ENCODE measurements at regions not wholly inside any gene's neighbourhood (a gene's known extent, or its start where the extent isn't known, plus 50 kb on each side); places are given as distances from the start of the nearest gene placed in this dataset.

DNA sequence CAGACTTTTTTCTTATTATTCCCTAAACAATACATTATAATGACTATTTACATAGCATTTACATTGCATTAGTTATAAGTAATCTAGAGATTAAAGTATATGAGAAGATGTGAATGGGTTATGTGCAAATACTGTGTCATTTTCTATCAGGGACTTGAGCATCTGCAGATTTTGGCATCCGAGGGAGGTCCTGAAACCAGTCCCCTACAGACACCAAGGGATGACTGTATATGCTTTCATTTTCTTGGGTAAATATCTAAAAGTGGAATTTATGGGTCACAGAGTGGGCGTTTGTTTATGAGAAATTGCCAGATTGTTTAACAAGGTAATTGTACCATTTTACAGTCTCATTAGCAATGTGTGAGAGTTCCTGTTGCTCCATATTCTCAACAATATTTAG lies 454.5 kb upstream of the API5 start (continued):
- no peak for TF ChIP-seq EEA1 (CRISPR knock-in tag; IDR thresholded peaks at IDR 0.05; ENCODE audit: borderline replicate concordance)
- no peak for TF ChIP-seq ZNF619 (CRISPR knock-in tag; IDR thresholded peaks at IDR 0.05)
- TF ChIP-seq, protein P1, sequence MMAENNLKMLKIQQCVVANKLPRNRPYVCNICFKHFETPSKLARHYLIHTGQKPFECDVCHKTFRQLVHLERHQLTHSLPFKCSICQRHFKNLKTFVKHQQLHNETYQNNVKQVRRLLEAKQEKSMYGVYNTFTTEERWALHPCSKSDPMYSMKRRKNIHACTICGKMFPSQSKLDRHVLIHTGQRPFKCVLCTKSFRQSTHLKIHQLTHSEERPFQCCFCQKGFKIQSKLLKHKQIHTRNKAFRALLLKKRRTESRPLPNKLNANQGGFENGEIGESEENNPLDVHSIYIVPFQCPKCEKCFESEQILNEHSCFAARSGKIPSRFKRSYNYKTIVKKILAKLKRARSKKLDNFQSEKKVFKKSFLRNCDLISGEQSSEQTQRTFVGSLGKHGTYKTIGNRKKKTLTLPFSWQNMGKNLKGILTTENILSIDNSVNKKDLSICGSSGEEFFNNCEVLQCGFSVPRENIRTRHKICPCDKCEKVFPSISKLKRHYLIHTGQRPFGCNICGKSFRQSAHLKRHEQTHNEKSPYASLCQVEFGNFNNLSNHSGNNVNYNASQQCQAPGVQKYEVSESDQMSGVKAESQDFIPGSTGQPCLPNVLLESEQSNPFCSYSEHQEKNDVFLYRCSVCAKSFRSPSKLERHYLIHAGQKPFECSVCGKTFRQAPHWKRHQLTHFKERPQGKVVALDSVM (CRISPR knock-in tag; IDR thresholded peaks at IDR 0.05), result no peak
- TF ChIP-seq LCORL (IDR thresholded peaks at IDR 0.05), result no peak
- TF ChIP-seq LCORL (CRISPR knock-in tag; IDR thresholded peaks at IDR 0.05), result no peak
- TF ChIP-seq, protein P2, sequence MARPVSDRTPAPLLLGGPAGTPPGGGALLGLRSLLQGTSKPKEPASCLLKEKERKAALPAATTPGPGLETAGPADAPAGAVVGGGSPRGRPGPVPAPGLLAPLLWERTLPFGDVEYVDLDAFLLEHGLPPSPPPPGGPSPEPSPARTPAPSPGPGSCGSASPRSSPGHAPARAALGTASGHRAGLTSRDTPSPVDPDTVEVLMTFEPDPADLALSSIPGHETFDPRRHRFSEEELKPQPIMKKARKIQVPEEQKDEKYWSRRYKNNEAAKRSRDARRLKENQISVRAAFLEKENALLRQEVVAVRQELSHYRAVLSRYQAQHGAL (CRISPR knock-in tag; IDR thresholded peaks at IDR 0.05; ENCODE audit: not compliant biosample characterization), result no peak
- no peak for TF ChIP-seq ZNF780A (CRISPR knock-in tag; IDR thresholded peaks at IDR 0.05)
- TF ChIP-seq ZNF282 (IDR thresholded peaks at IDR 0.05; ENCODE audit: partially characterized antibody), result no peak
- TF ChIP-seq HNRNPK (IDR thresholded peaks at IDR 0.05; ENCODE audit: low read depth, low read length, poor library complexity, severe bottlenecking), result no peak

DNA sequence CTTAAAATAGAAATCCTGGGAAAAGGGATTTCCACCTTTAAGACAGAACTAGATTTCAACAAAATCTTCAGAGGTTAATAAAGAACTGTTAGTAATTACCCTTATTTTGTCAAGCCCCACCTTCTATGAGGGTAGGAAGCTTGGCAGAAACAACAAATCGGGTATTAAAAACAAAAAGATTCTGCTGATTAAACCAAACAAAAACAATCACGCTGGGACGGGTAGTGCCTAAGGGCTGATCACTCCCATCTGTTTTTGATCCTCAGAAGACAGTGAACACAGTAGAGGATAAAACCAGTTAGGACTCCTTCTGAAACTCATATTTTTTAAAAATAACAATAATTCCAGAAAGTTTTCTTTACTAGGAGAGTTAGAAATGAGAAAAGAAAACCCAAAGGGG lies 441.3 kb upstream of the API5 start:
- Histone ChIP-seq H2AFZ (ENCODE audit: low read length) (no peak overlapping the region), H3K4me3 (replicated peaks in 1 of 3; ENCODE audit: insufficient read depth in 1 of 3, low read depth in 2 of 3, low read length in 3 of 3) (no peak overlapping the region), H3K4me2 (ENCODE audit: low read depth, low read length) (no peak overlapping the region), H3K27me3 (ENCODE audit: control insufficient read depth in 1 of 2, insufficient read depth in 2 of 2, low read length in 2 of 2) (no peaks in the 10 kb centered on the region), H4K20me1 (ENCODE audit: insufficient read depth, low read length) (no peaks in the 10 kb centered on the region), H3K4me1 (ENCODE audit: insufficient read depth, low read length) (no peaks in the 10 kb centered on the region), H3K36me3 (replicated peaks in 1 of 2; ENCODE audit: control insufficient read depth in 1 of 2, insufficient read depth in 2 of 2, low read length in 2 of 2) (no peaks in the 10 kb centered on the region), H3K27ac (ENCODE audit: extremely low read length, insufficient read depth, low read length) (no peak overlapping the region), H3K79me2 (ENCODE audit: insufficient read depth, low read length) (no peaks in the 10 kb centered on the region), H3K9me3 (ENCODE audit: low read length) (no peaks in the 10 kb centered on the region), H3K9ac (ENCODE audit: insufficient read depth, low read depth, low read length) (no peak overlapping the region)
- POLR2A ChIA-PET, result no interaction called here
- intact Hi-C loops (cut with micrococcal nuclease; ENCODE audit: unreplicated experiment) (no loop called here), in situ Hi-C loops (cut with HindIII; ENCODE audit: extremely low pct_ligation_motif_present, low pct_unique_long_range_greater_than_20kb) (no loop called here)
- WGBS (ENCODE audit: low lambda C conversion rate), result 2% methylated on average over 3 of the region's 3 CpGs
- DNase-seq (ENCODE audit: low spot score) (no peak), FAIRE-seq (no peak), ATAC-seq (no peak)
- BruUV-seq (replicated peaks), result no TSS peak
- CTCF ChIA-PET (ENCODE audit: low intra/inter-chr PET ratio, low total read pairs), result no interaction called here
- TF ChIP-seq, protein P3, sequence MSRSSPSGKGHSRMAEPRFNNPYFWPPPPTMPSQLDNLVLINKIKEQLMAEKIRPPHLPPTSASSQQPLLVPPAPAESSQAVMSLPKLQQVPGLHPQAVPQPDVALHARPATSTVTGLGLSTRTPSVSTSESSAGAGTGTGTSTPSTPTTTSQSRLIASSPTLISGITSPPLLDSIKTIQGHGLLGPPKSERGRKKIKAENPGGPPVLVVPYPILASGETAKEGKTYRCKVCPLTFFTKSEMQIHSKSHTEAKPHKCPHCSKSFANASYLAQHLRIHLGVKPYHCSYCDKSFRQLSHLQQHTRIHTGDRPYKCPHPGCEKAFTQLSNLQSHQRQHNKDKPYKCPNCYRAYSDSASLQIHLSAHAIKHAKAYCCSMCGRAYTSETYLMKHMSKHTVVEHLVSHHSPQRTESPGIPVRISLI (CRISPR knock-in tag; IDR thresholded peaks at IDR 0.05; ENCODE audit: borderline replicate concordance), result no peak
- TF ChIP-seq ZNF737 (CRISPR knock-in tag; IDR thresholded peaks at IDR 0.05; ENCODE audit: borderline replicate concordance) (no peak), ZNF552 (CRISPR knock-in tag; IDR thresholded peaks at IDR 0.05; ENCODE audit: borderline replicate concordance) (no peak), SALL2 (CRISPR knock-in tag; IDR thresholded peaks at IDR 0.05) (no peak), ZNF761 (CRISPR knock-in tag; conservative IDR thresholded peaks at IDR 0.05) (no peak)
- TF ChIP-seq, protein P4, sequence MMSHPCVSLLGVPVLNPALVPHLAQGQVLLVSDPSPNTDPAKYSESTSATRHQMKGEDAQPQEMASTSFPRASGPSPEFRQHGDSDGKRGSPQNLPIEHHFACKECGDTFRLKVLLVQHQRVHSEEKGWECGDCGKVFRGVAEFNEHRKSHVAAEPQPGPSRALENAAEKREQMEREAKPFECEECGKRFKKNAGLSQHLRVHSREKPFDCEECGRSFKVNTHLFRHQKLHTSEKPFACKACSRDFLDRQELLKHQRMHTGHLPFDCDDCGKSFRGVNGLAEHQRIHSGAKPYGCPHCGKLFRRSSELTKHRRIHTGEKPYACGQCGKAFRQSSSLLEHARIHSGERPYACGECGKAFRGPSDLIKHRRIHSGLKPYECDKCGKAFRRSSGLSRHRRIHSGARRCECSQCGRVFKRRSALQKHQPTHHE (CRISPR knock-in tag; IDR thresholded peaks at IDR 0.05; ENCODE audit: borderline replicate concordance), result no peak
- TF ChIP-seq, protein P5, sequence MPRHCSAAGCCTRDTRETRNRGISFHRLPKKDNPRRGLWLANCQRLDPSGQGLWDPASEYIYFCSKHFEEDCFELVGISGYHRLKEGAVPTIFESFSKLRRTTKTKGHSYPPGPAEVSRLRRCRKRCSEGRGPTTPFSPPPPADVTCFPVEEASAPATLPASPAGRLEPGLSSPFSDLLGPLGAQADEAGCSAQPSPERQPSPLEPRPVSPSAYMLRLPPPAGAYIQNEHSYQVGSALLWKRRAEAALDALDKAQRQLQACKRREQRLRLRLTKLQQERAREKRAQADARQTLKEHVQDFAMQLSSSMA (CRISPR knock-in tag; IDR thresholded peaks at IDR 0.05), result no peak
- TF ChIP-seq, protein P6, sequence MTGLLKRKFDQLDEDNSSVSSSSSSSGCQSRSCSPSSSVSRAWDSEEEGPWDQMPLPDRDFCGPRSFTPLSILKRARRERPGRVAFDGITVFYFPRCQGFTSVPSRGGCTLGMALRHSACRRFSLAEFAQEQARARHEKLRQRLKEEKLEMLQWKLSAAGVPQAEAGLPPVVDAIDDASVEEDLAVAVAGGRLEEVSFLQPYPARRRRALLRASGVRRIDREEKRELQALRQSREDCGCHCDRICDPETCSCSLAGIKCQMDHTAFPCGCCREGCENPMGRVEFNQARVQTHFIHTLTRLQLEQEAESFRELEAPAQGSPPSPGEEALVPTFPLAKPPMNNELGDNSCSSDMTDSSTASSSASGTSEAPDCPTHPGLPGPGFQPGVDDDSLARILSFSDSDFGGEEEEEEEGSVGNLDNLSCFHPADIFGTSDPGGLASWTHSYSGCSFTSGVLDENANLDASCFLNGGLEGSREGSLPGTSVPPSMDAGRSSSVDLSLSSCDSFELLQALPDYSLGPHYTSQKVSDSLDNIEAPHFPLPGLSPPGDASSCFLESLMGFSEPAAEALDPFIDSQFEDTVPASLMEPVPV (CRISPR knock-in tag; IDR thresholded peaks at IDR 0.05), result no peak
